Mucosa of descending colon (tissue), 3 donors: ENCODE measurements at regions not wholly inside any gene's neighbourhood (a gene's known extent, or its start where the extent isn't known, plus 50 kb on each side); places are given as distances from the start of the nearest gene placed in this dataset.

Experiments used
- ATAC-seq: fragments of 200-7000 bp; cut with Tn5 transposase; one replicate; pipeline ENCODE4 v1.9.1; 2020; ENCODE audit warnings: mild to moderate bottlenecking, moderate library complexity
- DNase-seq, 3 donors: peaks; one replicate each; pipeline ENCODE4 v3.0.0-alpha.2; 2020
- H3K36me3 ChIP-seq: fragments of 200-600 bp; one replicate; pipeline ENCODE4 v1.8.0; 2021; ENCODE audit warnings: low read depth, mild to moderate bottlenecking
- H3K4me1 ChIP-seq: fragments of 200-600 bp; one replicate; pipeline ENCODE4 v1.8.0; 2021; ENCODE audit warnings: low read depth, mild to moderate bottlenecking
- H3K4me3 ChIP-seq: fragments of 200-600 bp; one replicate; pipeline ENCODE4 v1.8.0; 2021; ENCODE audit warnings: mild to moderate bottlenecking
- H3K9me3 ChIP-seq: fragments of 200-600 bp; one replicate; pipeline ENCODE4 v1.8.0; 2021; ENCODE audit warnings: mild to moderate bottlenecking
- intact Hi-C, 2 donors: fragments of 100-400 bp; cut with DNase I in 1 of 2; cut with micrococcal nuclease in 1 of 2; formaldehyde crosslinking; loops; one replicate each; pipeline versions ENCODE4 v1.11.0 to v1.11.1; 2022; cut with DNase I, micrococcal nuclease
- TF ChIP-seq, protein P1 (sequence below): fragments of 200-600 bp; IDR thresholded peaks from one replicate; pipeline ENCODE4 v1.8.0; 2022; ENCODE audit warnings: antibody characterized with exemption, mild to moderate bottlenecking
- donor health status: DM: no; HTN: no; CAD: no; lungs with moderate emphysema.
- donor health status: DM: no; HTN: no; CAD: no.
- donor health status: DM: no; HTN: yes; CAD: no.

GRCh38 chr6:159103396-159104162, 58.8 kb upstream of the TAGAP start:
- Histone ChIP-seq H3K4me1 (peaks cover 6% of the 10 kb centered on the region), H3K4me3 (no peak overlapping the region), H3K9me3 (no peaks in the 10 kb centered on the region), H3K36me3 (no peaks in the 10 kb centered on the region)
- intact Hi-C loops: no loop called here
- TF ChIP-seq, protein P1, sequence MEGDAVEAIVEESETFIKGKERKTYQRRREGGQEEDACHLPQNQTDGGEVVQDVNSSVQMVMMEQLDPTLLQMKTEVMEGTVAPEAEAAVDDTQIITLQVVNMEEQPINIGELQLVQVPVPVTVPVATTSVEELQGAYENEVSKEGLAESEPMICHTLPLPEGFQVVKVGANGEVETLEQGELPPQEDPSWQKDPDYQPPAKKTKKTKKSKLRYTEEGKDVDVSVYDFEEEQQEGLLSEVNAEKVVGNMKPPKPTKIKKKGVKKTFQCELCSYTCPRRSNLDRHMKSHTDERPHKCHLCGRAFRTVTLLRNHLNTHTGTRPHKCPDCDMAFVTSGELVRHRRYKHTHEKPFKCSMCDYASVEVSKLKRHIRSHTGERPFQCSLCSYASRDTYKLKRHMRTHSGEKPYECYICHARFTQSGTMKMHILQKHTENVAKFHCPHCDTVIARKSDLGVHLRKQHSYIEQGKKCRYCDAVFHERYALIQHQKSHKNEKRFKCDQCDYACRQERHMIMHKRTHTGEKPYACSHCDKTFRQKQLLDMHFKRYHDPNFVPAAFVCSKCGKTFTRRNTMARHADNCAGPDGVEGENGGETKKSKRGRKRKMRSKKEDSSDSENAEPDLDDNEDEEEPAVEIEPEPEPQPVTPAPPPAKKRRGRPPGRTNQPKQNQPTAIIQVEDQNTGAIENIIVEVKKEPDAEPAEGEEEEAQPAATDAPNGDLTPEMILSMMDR: no peak
- DNase-seq (no peak), ATAC-seq (no peak)

DNA sequence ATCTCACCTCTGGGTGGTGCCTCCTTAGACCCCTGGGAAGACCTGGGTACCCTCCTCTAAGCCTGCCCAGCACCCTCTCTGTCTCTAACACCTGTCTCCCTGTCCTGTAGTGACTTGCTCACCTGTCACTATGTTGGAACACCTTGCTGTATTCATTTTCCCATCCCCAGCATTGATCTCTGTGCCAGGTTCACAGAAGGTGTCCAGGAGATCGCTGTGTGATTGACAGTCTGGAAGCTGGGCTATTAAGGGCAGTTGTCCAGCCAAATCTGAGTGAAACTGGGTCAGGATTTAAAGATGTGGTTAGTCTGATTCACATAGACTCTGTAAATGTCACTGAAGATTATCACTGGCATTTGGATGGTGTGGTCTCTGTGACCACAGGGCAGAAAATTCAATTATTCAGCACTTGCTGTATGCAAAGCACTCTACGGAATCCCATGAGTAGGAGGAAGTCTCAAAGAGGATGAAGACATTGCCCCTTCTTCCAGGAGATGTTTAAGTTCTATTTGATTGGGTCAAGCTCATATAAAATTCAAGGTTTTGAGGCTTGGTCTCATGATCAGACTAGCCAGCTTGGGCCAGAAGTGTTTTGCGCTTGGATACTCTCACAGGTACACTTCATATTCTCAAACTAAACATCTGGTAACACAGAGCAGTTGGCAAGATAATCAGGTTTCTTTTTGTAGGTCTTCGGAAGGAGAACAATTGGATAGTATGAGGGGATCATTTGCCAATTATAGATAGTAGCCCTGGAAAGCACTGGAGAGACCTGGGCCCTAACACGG, 57.8 kb upstream of the TAGAP start:
- DNase-seq (no peak), ATAC-seq (no peak)
- Histone ChIP-seq H3K9me3 (no peaks in the 10 kb centered on the region), H3K36me3 (no peaks in the 10 kb centered on the region), H3K4me1 (peaks cover 6% of the 10 kb centered on the region), H3K4me3 (no peak overlapping the region)
- intact Hi-C loops: no loop called here
- TF ChIP-seq, protein P1: no peak

DNA sequence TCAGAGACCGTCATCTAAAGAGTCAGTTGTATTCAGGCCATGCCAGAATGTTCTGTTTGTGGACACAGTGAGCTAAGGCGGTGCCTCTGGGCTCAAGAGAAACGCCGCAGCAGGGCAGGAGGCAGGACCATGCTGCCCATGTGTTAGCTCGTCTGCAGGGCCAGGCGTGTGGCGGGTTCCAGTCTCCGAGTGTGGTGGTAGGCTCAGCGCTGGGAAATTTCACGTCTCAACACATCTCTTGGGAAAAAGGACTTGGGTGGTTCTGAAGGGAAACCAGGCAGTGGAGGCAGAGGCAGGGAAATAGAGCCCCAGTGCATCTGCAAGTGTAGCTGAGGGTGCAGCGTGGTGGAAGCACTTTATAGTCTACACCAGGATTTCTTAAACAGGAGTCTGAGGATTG, 56.9 kb upstream of the TAGAP start:
- H3K4me3 ChIP-seq: no peak overlapping the region
- intact Hi-C loops: no loop called here
- TF ChIP-seq, protein P1: no peak
- DNase-seq (no peak), ATAC-seq (no peak)
- H3K9me3 ChIP-seq: no peaks in the 10 kb centered on the region
- no peaks in the 10 kb centered on the region for H3K36me3 ChIP-seq
- peaks cover 6% of the 10 kb centered on the region for H3K4me1 ChIP-seq

DNA sequence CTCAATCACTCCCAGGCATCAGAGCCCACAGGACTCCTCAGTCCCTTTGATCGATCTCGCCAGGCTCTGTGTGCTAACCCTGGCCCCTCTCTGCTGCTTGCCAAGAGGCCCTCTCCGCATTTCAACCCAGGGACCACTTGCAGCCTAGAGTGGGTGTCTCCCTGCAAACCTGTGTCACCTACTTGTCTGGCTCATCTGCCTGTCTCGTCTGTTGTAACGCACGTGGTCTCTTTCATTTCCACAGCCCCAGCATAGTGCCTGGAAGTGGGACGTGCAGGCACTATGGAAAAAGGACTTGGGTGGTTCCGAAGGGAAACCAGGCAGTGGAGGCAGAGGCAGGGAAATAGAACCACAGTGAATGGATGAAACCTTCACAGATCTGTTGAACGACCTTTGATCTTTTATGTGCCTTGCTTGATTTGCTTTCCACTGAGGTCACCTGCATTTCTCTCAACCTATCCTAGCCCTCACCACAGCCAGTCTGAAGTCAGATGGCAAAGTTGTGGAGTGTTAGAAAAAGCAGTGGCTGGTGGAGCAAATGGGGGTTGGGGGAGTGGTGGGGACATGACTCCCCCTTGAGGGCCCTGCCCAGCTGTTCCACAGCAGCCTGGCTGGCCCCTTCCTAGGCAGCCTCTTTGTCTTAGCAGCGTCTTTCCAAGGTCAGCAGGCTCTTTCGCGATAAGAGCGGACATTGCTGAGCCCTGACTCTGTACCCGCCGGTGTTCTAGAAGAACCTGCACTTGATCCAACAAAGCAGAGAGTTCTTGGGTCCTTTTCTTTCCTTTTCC, 55.8 kb upstream of the TAGAP start:
- TF ChIP-seq, protein P1: no peak
- Histone ChIP-seq H3K4me1 (peaks cover 6% of the 10 kb centered on the region), H3K36me3 (no peaks in the 10 kb centered on the region), H3K4me3 (no peak overlapping the region), H3K9me3 (no peaks in the 10 kb centered on the region)
- ATAC-seq (no peak), DNase-seq (no peak)
- intact Hi-C loops: no loop called here

GRCh38 chr6:159099961-159100360, 55.2 kb upstream of the TAGAP start:
- H3K4me1 ChIP-seq: peaks cover 6% of the 10 kb centered on the region
- H3K4me3 ChIP-seq: no peak overlapping the region
- ATAC-seq (no peak), DNase-seq (no peak)
- H3K36me3 ChIP-seq: no peaks in the 10 kb centered on the region
- H3K9me3 ChIP-seq: no peaks in the 10 kb centered on the region
- intact Hi-C loops: no loop called here
- TF ChIP-seq, protein P1: no peak
